ENCODE measurements at regions not wholly inside any gene's neighbourhood (a gene's known extent, or its start where the extent isn't known, plus 50 kb on each side); places are given as distances from the start of the nearest gene placed in this dataset.

GRCh38 chr18:1488394-1488793, 583.7 kb downstream of the ADCYAP1 start:
- H3K9me3 ChIP-seq: peaks cover 35% of the 10 kb centered on the region
- no peaks in the 10 kb centered on the region for H3K36me3 ChIP-seq (ENCODE audit: low read depth)
- TF ChIP-seq CTCF (IDR thresholded peaks at IDR 0.05): no peak
- ATAC-seq (no peak), DNase-seq (no peak)
- no peaks in the 10 kb centered on the region for H3K4me1 ChIP-seq (ENCODE audit: low read depth)
- intact Hi-C loops (cut with DNase I, micrococcal nuclease): no loop called here
- H3K4me3 ChIP-seq: no peak overlapping the region

GRCh38 chr18:1488957-1489356, 584.3 kb downstream of the ADCYAP1 start:
- intact Hi-C loops (cut with DNase I, micrococcal nuclease): no loop called here
- Histone ChIP-seq H3K36me3 (ENCODE audit: low read depth) (no peaks in the 10 kb centered on the region), H3K9me3 (peaks cover 34% of the 10 kb centered on the region)

GRCh38 chr18:1495387-1495786, 590.7 kb downstream of the ADCYAP1 start:
- no peak for DNase-seq
- H3K4me1 ChIP-seq (ENCODE audit: low read depth): no peaks in the 10 kb centered on the region
- no peak for TF ChIP-seq CTCF (IDR thresholded peaks at IDR 0.05)
- peaks cover 56% of the 10 kb centered on the region for H3K9me3 ChIP-seq
- no peaks in the 10 kb centered on the region for H3K36me3 ChIP-seq (ENCODE audit: low read depth)
- ATAC-seq: no peak
- no peak overlapping the region for H3K4me3 ChIP-seq
- intact Hi-C loops (cut with DNase I, micrococcal nuclease): no loop called here

More at GRCh38 chr18:1488957-1489356, 584.3 kb downstream of the ADCYAP1 start:
- DNase-seq (no peak), ATAC-seq (no peak)
- no peak for TF ChIP-seq CTCF (IDR thresholded peaks at IDR 0.05)
- Histone ChIP-seq H3K4me1 (ENCODE audit: low read depth) (no peaks in the 10 kb centered on the region), H3K4me3 (no peak overlapping the region)

GRCh38 chr18:1496096-1496495, 591.4 kb downstream of the ADCYAP1 start:
- intact Hi-C loops (cut with DNase I, micrococcal nuclease): no loop called here
- Histone ChIP-seq H3K36me3 (ENCODE audit: low read depth) (no peaks in the 10 kb centered on the region), H3K4me3 (no peak overlapping the region), H3K4me1 (ENCODE audit: low read depth) (no peaks in the 10 kb centered on the region), H3K9me3 (peaks cover 62% of the 10 kb centered on the region)
- DNase-seq: no peak
- no peak for TF ChIP-seq CTCF (IDR thresholded peaks at IDR 0.05)
- no peak for ATAC-seq

GRCh38 chr18:1498216-1498615, 593.5 kb downstream of the ADCYAP1 start:
- H3K9me3 ChIP-seq: peaks cover 55% of the 10 kb centered on the region
- DNase-seq (no peak), ATAC-seq (no peak)
- H3K4me3 ChIP-seq: no peak overlapping the region
- no peak for TF ChIP-seq CTCF (IDR thresholded peaks at IDR 0.05)
- no peaks in the 10 kb centered on the region for H3K4me1 ChIP-seq (ENCODE audit: low read depth)
- intact Hi-C loops (cut with DNase I, micrococcal nuclease): no loop called here
- no peaks in the 10 kb centered on the region for H3K36me3 ChIP-seq (ENCODE audit: low read depth)

GRCh38 chr18:1499265-1499664, 594.6 kb downstream of the ADCYAP1 start:
- Histone ChIP-seq H3K36me3 (ENCODE audit: low read depth) (no peaks in the 10 kb centered on the region), H3K4me1 (ENCODE audit: low read depth) (no peaks in the 10 kb centered on the region), H3K4me3 (no peak overlapping the region), H3K9me3 (peaks cover 54% of the 10 kb centered on the region)
- DNase-seq: no peak
- no peak for ATAC-seq
- intact Hi-C loops (cut with DNase I, micrococcal nuclease): no loop called here
- no peak for TF ChIP-seq CTCF (IDR thresholded peaks at IDR 0.05)

Measured in mucosa of descending colon (tissue), 3 donors.